Thyroid gland (tissue), 4 donors: ENCODE measurements at regions not wholly inside any gene's neighbourhood (a gene's known extent, or its start where the extent isn't known, plus 50 kb on each side); places are given as distances from the start of the nearest gene placed in this dataset.

Experiments
- POLR2A ChIP-seq, 2 donors: fragments of 450-650 bp; IDR thresholded peaks; one replicate each; pipeline ENCODE4 v1.6.1; 2017; ENCODE audit warnings: antibody characterized with exemption in 2 of 2, mild to moderate bottlenecking in 2 of 2, moderate library complexity in 1 of 2
- TF ChIP-seq, protein P1 (sequence below), 6 experiments: fragments of 200-600 bp in 3 of 6; fragments of 450-650 bp in 3 of 6; sonication (generic) in 3 of 6; IDR thresholded peaks; one replicate each; pipeline ENCODE4 v1.5.1; 2016 to 2019; ENCODE audit warnings: antibody characterized with exemption in 6 of 6, mild to moderate bottlenecking in 2 of 6, inconsistent platforms in 1 of 6, moderate library complexity in 1 of 6

DNA sequence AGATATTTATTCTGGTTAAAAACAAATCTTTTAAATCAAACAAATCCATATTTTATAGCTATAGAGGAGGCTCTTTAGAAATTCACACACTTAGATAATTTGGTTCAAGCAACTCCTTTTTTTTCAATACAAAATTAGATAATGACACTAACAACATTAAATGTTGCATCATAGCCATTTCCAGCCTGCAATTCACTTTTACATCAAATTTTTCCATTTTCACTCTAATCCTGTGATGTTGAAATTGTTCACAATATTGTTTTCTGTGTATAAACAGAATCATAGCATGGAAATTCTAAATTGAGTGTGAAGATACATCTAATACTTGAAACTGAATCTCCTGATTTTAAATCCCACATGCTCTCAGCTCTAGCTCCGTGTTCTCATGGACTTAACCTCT is 482.6 kb downstream of the INHBA start:
- TF ChIP-seq, protein P1, sequence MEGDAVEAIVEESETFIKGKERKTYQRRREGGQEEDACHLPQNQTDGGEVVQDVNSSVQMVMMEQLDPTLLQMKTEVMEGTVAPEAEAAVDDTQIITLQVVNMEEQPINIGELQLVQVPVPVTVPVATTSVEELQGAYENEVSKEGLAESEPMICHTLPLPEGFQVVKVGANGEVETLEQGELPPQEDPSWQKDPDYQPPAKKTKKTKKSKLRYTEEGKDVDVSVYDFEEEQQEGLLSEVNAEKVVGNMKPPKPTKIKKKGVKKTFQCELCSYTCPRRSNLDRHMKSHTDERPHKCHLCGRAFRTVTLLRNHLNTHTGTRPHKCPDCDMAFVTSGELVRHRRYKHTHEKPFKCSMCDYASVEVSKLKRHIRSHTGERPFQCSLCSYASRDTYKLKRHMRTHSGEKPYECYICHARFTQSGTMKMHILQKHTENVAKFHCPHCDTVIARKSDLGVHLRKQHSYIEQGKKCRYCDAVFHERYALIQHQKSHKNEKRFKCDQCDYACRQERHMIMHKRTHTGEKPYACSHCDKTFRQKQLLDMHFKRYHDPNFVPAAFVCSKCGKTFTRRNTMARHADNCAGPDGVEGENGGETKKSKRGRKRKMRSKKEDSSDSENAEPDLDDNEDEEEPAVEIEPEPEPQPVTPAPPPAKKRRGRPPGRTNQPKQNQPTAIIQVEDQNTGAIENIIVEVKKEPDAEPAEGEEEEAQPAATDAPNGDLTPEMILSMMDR (IDR thresholded peaks at IDR 0.05), result no peak
- TF ChIP-seq POLR2A (IDR thresholded peaks at IDR 0.05), result no peak
